ENCODE measurements at regions not wholly inside any gene's neighbourhood (a gene's known extent, or its start where the extent isn't known, plus 50 kb on each side); places are given as distances from the start of the nearest gene placed in this dataset.

- Histone ChIP-seq H4K20me1 (ENCODE audit: insufficient read depth) (no peaks in the 10 kb centered on the region), H2AFZ (no peak overlapping the region), H3K4me1 (replicated peaks; ENCODE audit: insufficient read depth) (no peaks in the 10 kb centered on the region), H3K36me3 (ENCODE audit: low read depth) (no peaks in the 10 kb centered on the region), H3K27ac (no peak overlapping the region), H3K9me2 (ENCODE audit: insufficient read depth) (no peaks in the 10 kb centered on the region), H3K27me3 (ENCODE audit: insufficient read depth, low read depth) (peaks cover 53% of the 10 kb centered on the region), H3K9me3 (ENCODE audit: insufficient read depth, low read depth) (no peaks in the 10 kb centered on the region), H3F3A (ENCODE audit: insufficient read depth, low read depth) (no peaks in the 10 kb centered on the region), H3K4me3 (no peak overlapping the region), H3K4me2 (no peak overlapping the region), H3K79me2 (ENCODE audit: low read depth) (no peaks in the 10 kb centered on the region)
- POLR2A ChIA-PET (ENCODE audit: unreplicated experiment) = no interaction called here
- CTCF ChIA-PET = no interaction called here
- intact Hi-C loops (cut with micrococcal nuclease; ENCODE audit: unreplicated experiment) = no loop called here
- no peak for DNase-seq
- no TSS peak for BruUV-seq (replicated peaks)
- TF ChIP-seq, protein P1, sequence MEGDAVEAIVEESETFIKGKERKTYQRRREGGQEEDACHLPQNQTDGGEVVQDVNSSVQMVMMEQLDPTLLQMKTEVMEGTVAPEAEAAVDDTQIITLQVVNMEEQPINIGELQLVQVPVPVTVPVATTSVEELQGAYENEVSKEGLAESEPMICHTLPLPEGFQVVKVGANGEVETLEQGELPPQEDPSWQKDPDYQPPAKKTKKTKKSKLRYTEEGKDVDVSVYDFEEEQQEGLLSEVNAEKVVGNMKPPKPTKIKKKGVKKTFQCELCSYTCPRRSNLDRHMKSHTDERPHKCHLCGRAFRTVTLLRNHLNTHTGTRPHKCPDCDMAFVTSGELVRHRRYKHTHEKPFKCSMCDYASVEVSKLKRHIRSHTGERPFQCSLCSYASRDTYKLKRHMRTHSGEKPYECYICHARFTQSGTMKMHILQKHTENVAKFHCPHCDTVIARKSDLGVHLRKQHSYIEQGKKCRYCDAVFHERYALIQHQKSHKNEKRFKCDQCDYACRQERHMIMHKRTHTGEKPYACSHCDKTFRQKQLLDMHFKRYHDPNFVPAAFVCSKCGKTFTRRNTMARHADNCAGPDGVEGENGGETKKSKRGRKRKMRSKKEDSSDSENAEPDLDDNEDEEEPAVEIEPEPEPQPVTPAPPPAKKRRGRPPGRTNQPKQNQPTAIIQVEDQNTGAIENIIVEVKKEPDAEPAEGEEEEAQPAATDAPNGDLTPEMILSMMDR (conservative IDR thresholded peaks at IDR 0.05) = no peak
- no peak for TF ChIP-seq EZH2 (IDR thresholded peaks at IDR 0.05; ENCODE audit: low read depth)
Observed at GRCh38 chr1:25137106-25137505, 95.2 kb downstream of the SYF2 start.

GRCh38 chr1:25135909-25136308, 96.4 kb downstream of the SYF2 start:
- Histone ChIP-seq H3K79me2 (ENCODE audit: low read depth) (no peaks in the 10 kb centered on the region), H3K4me3 (no peak overlapping the region), H3K27ac (no peak overlapping the region), H3K4me1 (replicated peaks; ENCODE audit: insufficient read depth) (no peaks in the 10 kb centered on the region), H3K9me2 (ENCODE audit: insufficient read depth) (no peaks in the 10 kb centered on the region), H3F3A (ENCODE audit: insufficient read depth, low read depth) (no peaks in the 10 kb centered on the region), H3K36me3 (ENCODE audit: low read depth) (no peaks in the 10 kb centered on the region), H4K20me1 (ENCODE audit: insufficient read depth) (no peaks in the 10 kb centered on the region), H3K27me3 (ENCODE audit: insufficient read depth, low read depth) (peaks cover 58% of the 10 kb centered on the region), H2AFZ (no peak overlapping the region), H3K4me2 (no peak overlapping the region), H3K9me3 (ENCODE audit: insufficient read depth, low read depth) (no peaks in the 10 kb centered on the region)
- intact Hi-C loops (cut with micrococcal nuclease; ENCODE audit: unreplicated experiment) = no loop called here
- no TSS peak for BruUV-seq (replicated peaks)
- CTCF ChIA-PET = no interaction called here
- POLR2A ChIA-PET (ENCODE audit: unreplicated experiment) = no interaction called here
- DNase-seq = no peak
- TF ChIP-seq, protein P1 (conservative IDR thresholded peaks at IDR 0.05) = no peak
- no peak for TF ChIP-seq EZH2 (IDR thresholded peaks at IDR 0.05; ENCODE audit: low read depth)

- Histone ChIP-seq H3K9me2 (ENCODE audit: insufficient read depth) (no peaks in the 10 kb centered on the region), H3K27ac (no peak overlapping the region), H3K79me2 (ENCODE audit: low read depth) (no peaks in the 10 kb centered on the region), H2AFZ (no peak overlapping the region), H3F3A (ENCODE audit: insufficient read depth, low read depth) (no peaks in the 10 kb centered on the region), H4K20me1 (ENCODE audit: insufficient read depth) (no peaks in the 10 kb centered on the region), H3K4me2 (no peak overlapping the region), H3K4me3 (no peak overlapping the region), H3K27me3 (ENCODE audit: insufficient read depth, low read depth) (peaks cover 59% of the 10 kb centered on the region), H3K9me3 (ENCODE audit: insufficient read depth, low read depth) (no peaks in the 10 kb centered on the region), H3K4me1 (replicated peaks; ENCODE audit: insufficient read depth) (no peaks in the 10 kb centered on the region), H3K36me3 (ENCODE audit: low read depth) (no peaks in the 10 kb centered on the region)
- no TSS peak for BruUV-seq (replicated peaks)
- intact Hi-C loops (cut with micrococcal nuclease; ENCODE audit: unreplicated experiment) = no loop called here
- CTCF ChIA-PET = no interaction called here
- no peak for DNase-seq
- TF ChIP-seq, protein P1 (conservative IDR thresholded peaks at IDR 0.05) = no peak
- no peak for TF ChIP-seq EZH2 (IDR thresholded peaks at IDR 0.05; ENCODE audit: low read depth)
- POLR2A ChIA-PET (ENCODE audit: unreplicated experiment) = no interaction called here
Observed at GRCh38 chr1:25134801-25135461, 97.4 kb downstream of the SYF2 start.

Data from PC-9 (cell line).